Mesenchymal stem cell (in vitro differentiated cells and primary cell): ENCODE measurements at regions not wholly inside any gene's neighbourhood (a gene's known extent, or its start where the extent isn't known, plus 50 kb on each side); places are given as distances from the start of the nearest gene placed in this dataset.

Experiments used
- DNase-seq: peaks from one replicate; pipeline ENCODE4 v3.0.0-alpha.2; 2013
- H2AFZ ChIP-seq: one replicate; pipeline ENCODE4 v1.6.1; 2013; ENCODE audit warnings: low read depth, mild to moderate bottlenecking, control low read depth, inconsistent platforms, low read length, moderate library complexity
- H2AK5ac ChIP-seq: 2 replicates; pipeline ENCODE4 v1.6.1; 2013; ENCODE audit warnings: low read length, moderate library complexity, mild to moderate bottlenecking, inconsistent platforms; ENCODE audit not compliant: severe bottlenecking
- H2BK120ac ChIP-seq: one replicate; pipeline ENCODE4 v1.6.1; 2013; ENCODE audit warnings: low read depth, mild to moderate bottlenecking, inconsistent platforms, low read length, moderate library complexity
- H2BK12ac ChIP-seq, 2 experiments: one replicate each; pipeline ENCODE4 v1.6.1; 2013; ENCODE audit warnings: inconsistent platforms in 2 of 2, low read length in 2 of 2, mild to moderate bottlenecking in 2 of 2, moderate library complexity in 2 of 2, control low read depth in 1 of 2
- H2BK15ac ChIP-seq: one replicate; pipeline ENCODE4 v1.6.1; 2013; ENCODE audit warnings: mild to moderate bottlenecking, low read depth, inconsistent platforms; ENCODE audit not compliant: poor library complexity, severe bottlenecking
- H2BK5ac ChIP-seq: 2 replicates; pipeline ENCODE4 v1.6.1; 2013; ENCODE audit warnings: low read depth, mild to moderate bottlenecking, low read length, control low read depth, inconsistent platforms; ENCODE audit not compliant: poor library complexity, severe bottlenecking
- H3K14ac ChIP-seq, 2 experiments: one replicate each; pipeline ENCODE4 v1.6.1; 2013; ENCODE audit warnings: inconsistent platforms in 2 of 2, low read length in 2 of 2, control low read depth in 1 of 2, mild to moderate bottlenecking in 1 of 2, moderate library complexity in 1 of 2
- H3K18ac ChIP-seq, 2 experiments: one replicate each; pipeline ENCODE4 v1.6.1; 2013; ENCODE audit warnings: inconsistent platforms in 2 of 2, low read length in 2 of 2, control low read depth in 1 of 2, low read depth in 1 of 2, mild to moderate bottlenecking in 1 of 2
- H3K23ac ChIP-seq, 2 experiments: one replicate each; pipeline ENCODE4 v1.6.1; 2013; ENCODE audit warnings: inconsistent platforms in 2 of 2, low read length in 2 of 2, mild to moderate bottlenecking in 2 of 2, moderate library complexity in 2 of 2, control low read depth in 1 of 2
- H3K27ac ChIP-seq: 2 replicates; pipeline ENCODE4 v1.5.1; 2013; ENCODE audit warnings: mild to moderate bottlenecking, moderate library complexity, low read length, control low read depth, inconsistent platforms; ENCODE audit not compliant: poor library complexity, severe bottlenecking
- H3K27me3 ChIP-seq, 2 experiments: 2 replicates each; pipeline versions ENCODE4 v1.6.1 to v1.7.0; 2013; ENCODE audit warnings: low read length in 2 of 2, mild to moderate bottlenecking in 2 of 2, moderate library complexity in 2 of 2, control low read depth in 1 of 2, inconsistent platforms in 1 of 2; ENCODE audit not compliant: control insufficient read depth in 1 of 2, insufficient read depth in 1 of 2
- H3K36me3 ChIP-seq, 2 experiments: 2 replicates each; pipeline versions ENCODE4 v1.6.1 to v1.7.0; 2013; ENCODE audit warnings: low read length in 2 of 2, control low read depth in 1 of 2, inconsistent platforms in 1 of 2, low read depth in 1 of 2, mild to moderate bottlenecking in 1 of 2; ENCODE audit not compliant: insufficient read depth in 2 of 2, control insufficient read depth in 1 of 2
- H3K4ac ChIP-seq, 2 experiments: one replicate each; pipeline ENCODE4 v1.6.1; 2013; ENCODE audit warnings: inconsistent platforms in 2 of 2, low read length in 2 of 2, mild to moderate bottlenecking in 2 of 2, moderate library complexity in 2 of 2, control low read depth in 1 of 2, low read depth in 1 of 2
- H3K4me1 ChIP-seq: 2 replicates; pipeline ENCODE4 v1.6.1; 2013; ENCODE audit warnings: low read depth, low read length, control low read depth; ENCODE audit not compliant: control insufficient read depth, insufficient read depth
- H3K4me2 ChIP-seq: 2 replicates; pipeline ENCODE4 v1.6.1; 2013; ENCODE audit warnings: low read length, mild to moderate bottlenecking, inconsistent platforms; ENCODE audit not compliant: poor library complexity, severe bottlenecking
- H3K4me3 ChIP-seq, 2 experiments: 2 replicates each; pipeline versions ENCODE4 v1.5.1 to v1.7.0; 2013; ENCODE audit warnings: low read length in 2 of 2, mild to moderate bottlenecking in 2 of 2, control low read depth in 1 of 2, low read depth in 1 of 2; ENCODE audit not compliant: insufficient read depth in 1 of 2
- H3K79me1 ChIP-seq: replicated peaks from 2 replicates; pipeline ENCODE4 v1.6.1; 2013; ENCODE audit warnings: mild to moderate bottlenecking, control low read depth, low read length, inconsistent platforms; ENCODE audit not compliant: poor library complexity, severe bottlenecking
- H3K9ac ChIP-seq: 2 replicates; pipeline ENCODE4 v1.7.0; 2013; ENCODE audit warnings: mild to moderate bottlenecking, low read length, moderate library complexity
- H3K9me3 ChIP-seq: 2 replicates; pipeline ENCODE4 v1.7.0; 2013; ENCODE audit warnings: mild to moderate bottlenecking, low read length; ENCODE audit not compliant: control insufficient read depth
- H4K8ac ChIP-seq: one replicate; pipeline ENCODE4 v1.6.1; 2013; ENCODE audit warnings: inconsistent platforms, mild to moderate bottlenecking, low read length, moderate library complexity
- H4K91ac ChIP-seq: one replicate; pipeline ENCODE4 v1.6.1; 2013; ENCODE audit warnings: mild to moderate bottlenecking, low read length, inconsistent platforms
- WGBS: methylation state at CpG from one replicate; pipeline ENCODE4 v1.1.7; 2013; ENCODE audit warnings: mixed read lengths; 5-methylcytosine and 5-hydroxymethylcytosine counted together

DNA sequence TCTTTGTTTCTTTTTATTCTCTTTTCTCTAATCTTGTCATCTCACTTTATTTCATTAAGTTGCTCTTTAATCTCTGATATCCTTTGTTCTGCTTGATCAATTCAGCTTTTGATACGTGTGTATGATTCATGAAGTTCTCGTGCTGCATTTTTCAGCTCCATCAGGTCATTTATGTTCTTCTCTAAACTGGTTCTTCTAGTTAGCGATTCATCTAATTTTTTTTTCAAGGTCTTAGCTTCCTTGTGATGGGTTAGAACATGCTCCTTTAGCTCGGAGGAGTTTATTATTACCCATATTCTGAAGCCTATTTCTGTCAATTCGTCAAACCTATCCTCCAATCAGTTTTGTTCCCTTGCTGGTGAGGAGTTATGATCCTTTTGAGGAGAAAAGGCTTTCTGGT lies 1045.0 kb upstream of the ADGRL3 start:
- Histone ChIP-seq H3K18ac (no peak overlapping the region), H4K8ac (no peak overlapping the region), H3K23ac (no peak overlapping the region), H2AK5ac (no peak overlapping the region), H3K36me3 (no peaks in the 10 kb centered on the region), H3K4me2 (no peak overlapping the region), H3K79me1 (no peaks in the 10 kb centered on the region), H2BK15ac (no peak overlapping the region), H2BK5ac (no peak overlapping the region), H3K4me3 (no peak overlapping the region), H2BK120ac (no peak overlapping the region), H3K4ac (no peak overlapping the region), H3K27ac (no peak overlapping the region), H3K27me3 (no peaks in the 10 kb centered on the region), H3K9ac (no peak overlapping the region), H3K14ac (no peak overlapping the region), H3K4me1 (no peaks in the 10 kb centered on the region), H2AFZ (no peak overlapping the region), H2BK12ac (no peak overlapping the region), H3K9me3 (no peaks in the 10 kb centered on the region), H4K91ac (no peak overlapping the region)
- 96% methylated on average over 2 of the region's 5 CpGs for WGBS
- DNase-seq, result no peak

DNA sequence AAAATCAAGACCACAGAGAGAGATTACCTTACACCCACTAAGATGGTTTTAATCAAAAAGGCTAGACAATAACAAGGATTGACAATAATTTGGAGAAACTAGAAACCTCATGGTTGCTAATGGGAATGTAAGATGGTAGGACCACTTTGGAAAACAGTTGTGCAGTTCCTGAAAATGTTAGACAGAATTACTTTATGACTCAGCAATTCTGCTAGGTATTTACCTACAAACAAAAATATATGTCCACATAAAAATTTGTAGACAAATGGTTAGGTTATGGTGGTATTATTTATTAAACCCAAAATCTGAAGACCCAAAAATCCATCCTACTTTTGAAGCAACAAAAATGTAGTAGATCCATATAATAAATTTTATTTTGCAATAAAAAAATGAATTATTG lies 1027.0 kb upstream of the ADGRL3 start:
- Histone ChIP-seq H3K79me1 (no peaks in the 10 kb centered on the region), H3K14ac (no peak overlapping the region), H4K91ac (no peak overlapping the region), H3K23ac (no peak overlapping the region), H3K9ac (no peak overlapping the region), H2BK15ac (no peak overlapping the region), H3K4ac (no peak overlapping the region), H3K27me3 (no peaks in the 10 kb centered on the region), H3K36me3 (no peaks in the 10 kb centered on the region), H3K4me3 (no peak overlapping the region), H3K18ac (no peak overlapping the region), H2BK12ac (no peak overlapping the region), H3K27ac (no peak overlapping the region), H2AK5ac (no peak overlapping the region), H2AFZ (no peak overlapping the region), H3K4me1 (no peaks in the 10 kb centered on the region), H2BK120ac (no peak overlapping the region), H2BK5ac (no peak overlapping the region), H3K9me3 (peaks cover 7% of the 10 kb centered on the region), H4K8ac (no peak overlapping the region), H3K4me2 (no peak overlapping the region)
- no peak for DNase-seq

DNA sequence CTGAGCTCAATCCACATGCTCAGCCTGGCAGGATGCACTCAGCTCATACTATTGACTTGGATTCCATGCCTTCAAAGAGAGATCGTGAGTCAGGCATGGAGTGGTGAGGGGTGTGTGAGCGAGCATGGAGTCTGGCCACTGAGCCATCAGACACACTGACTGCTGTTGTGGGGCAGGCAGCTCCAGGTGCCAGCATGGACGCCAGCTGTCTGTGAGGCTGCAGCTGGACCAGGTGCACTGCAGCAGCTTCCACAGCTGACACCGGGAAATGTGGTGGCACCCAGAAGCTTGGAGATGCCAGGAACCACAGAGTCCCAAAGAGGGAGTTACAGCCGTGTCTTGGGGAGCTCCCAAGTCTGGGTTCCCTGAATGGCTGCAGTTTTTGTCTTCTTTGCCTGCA lies 1026.4 kb upstream of the ADGRL3 start:
- no peak overlapping the region for H3K14ac ChIP-seq
- H4K8ac ChIP-seq, result no peak overlapping the region
- no peaks in the 10 kb centered on the region for H3K4me1 ChIP-seq
- H3K27ac ChIP-seq, result no peak overlapping the region
- H2AFZ ChIP-seq, result no peak overlapping the region
- no peak overlapping the region for H3K23ac ChIP-seq
- WGBS, result 85% methylated on average over 5 of the region's 5 CpGs
- DNase-seq, result no peak
- no peak overlapping the region for H3K4ac ChIP-seq
- H3K4me2 ChIP-seq, result no peak overlapping the region
- H3K18ac ChIP-seq, result no peak overlapping the region
- H2BK120ac ChIP-seq, result no peak overlapping the region
- no peak overlapping the region for H3K4me3 ChIP-seq
- H3K9me3 ChIP-seq, result peaks cover 7% of the 10 kb centered on the region
- H3K36me3 ChIP-seq, result no peaks in the 10 kb centered on the region
- H2BK15ac ChIP-seq, result no peak overlapping the region
- H4K91ac ChIP-seq, result no peak overlapping the region
- H2BK5ac ChIP-seq, result no peak overlapping the region
- H3K27me3 ChIP-seq, result no peaks in the 10 kb centered on the region
- no peak overlapping the region for H2BK12ac ChIP-seq
- no peak overlapping the region for H3K9ac ChIP-seq
- H3K79me1 ChIP-seq, result no peaks in the 10 kb centered on the region
- no peak overlapping the region for H2AK5ac ChIP-seq

DNA sequence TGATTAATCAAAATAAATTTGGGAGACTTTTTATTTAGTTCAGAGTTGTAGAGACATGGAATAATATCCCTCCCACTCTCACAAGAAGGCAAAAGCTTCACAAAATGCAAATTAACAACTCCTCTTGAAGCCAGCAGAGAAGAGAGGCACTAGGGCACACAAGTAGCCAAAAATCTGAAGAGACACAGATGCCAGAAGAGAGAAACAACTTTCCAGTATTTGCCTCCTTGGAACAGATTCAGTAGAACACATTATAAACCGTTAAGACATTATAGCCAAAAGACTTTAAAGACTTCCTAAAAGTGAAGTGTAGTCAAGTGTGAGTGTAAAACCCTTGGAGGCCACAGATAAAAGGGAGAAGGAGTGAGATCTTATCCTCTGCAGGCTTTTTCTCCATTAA lies 1024.9 kb upstream of the ADGRL3 start:
- WGBS, result no CpG with 5 or more reads among the region's 1 CpG

More for the DNA sequence above, 1024.9 kb upstream of the ADGRL3 start:
- Histone ChIP-seq H3K9ac (no peak overlapping the region), H4K8ac (no peak overlapping the region), H2BK12ac (no peak overlapping the region), H3K27me3 (no peaks in the 10 kb centered on the region), H3K9me3 (peaks cover 7% of the 10 kb centered on the region), H2BK120ac (no peak overlapping the region), H3K4me1 (no peaks in the 10 kb centered on the region), H3K4me3 (no peak overlapping the region), H2BK15ac (no peak overlapping the region), H2BK5ac (no peak overlapping the region), H3K23ac (no peak overlapping the region), H3K14ac (no peak overlapping the region), H3K36me3 (no peaks in the 10 kb centered on the region), H3K79me1 (no peaks in the 10 kb centered on the region), H3K4me2 (no peak overlapping the region), H4K91ac (no peak overlapping the region), H2AK5ac (no peak overlapping the region), H3K4ac (no peak overlapping the region), H3K27ac (no peak overlapping the region), H2AFZ (no peak overlapping the region), H3K18ac (no peak overlapping the region)
- DNase-seq, result no peak
